ENCODE measurements at regions not wholly inside any gene's neighbourhood (a gene's known extent, or its start where the extent isn't known, plus 50 kb on each side); places are given as distances from the start of the nearest gene placed in this dataset.

- no peak for TF ChIP-seq CTCF (IDR thresholded peaks at IDR 0.05; ENCODE audit: extremely low read depth, insufficient read depth, missing control alignments)
- in situ Hi-C loops (cut with MboI; ENCODE audit: low pct_unique_long_range_greater_than_20kb, low sequenced_read_pairs, unreplicated experiment), result no loop called here
- DNase-seq (ENCODE audit: low spot score), result no peak
Measured at GRCh38 chr4:167645358-167645757, 411.1 kb upstream of the SPOCK3 start.

GRCh38 chr4:167652267-167652666 is 418.0 kb upstream of the SPOCK3 start:
- TF ChIP-seq CTCF (IDR thresholded peaks at IDR 0.05; ENCODE audit: extremely low read depth, insufficient read depth, missing control alignments), result no peak
- in situ Hi-C loops (cut with MboI; ENCODE audit: low pct_unique_long_range_greater_than_20kb, low sequenced_read_pairs, unreplicated experiment), result no loop called here
- no peak for DNase-seq (ENCODE audit: low spot score)

GRCh38 chr4:167688660-167689142 is 403.6 kb upstream of the ANXA10 start:
- DNase-seq (ENCODE audit: low spot score), result no peak
- no peak for TF ChIP-seq CTCF (IDR thresholded peaks at IDR 0.05; ENCODE audit: extremely low read depth, insufficient read depth, missing control alignments)
- in situ Hi-C loops (cut with MboI; ENCODE audit: low pct_unique_long_range_greater_than_20kb, low sequenced_read_pairs, unreplicated experiment), result no loop called here

- DNase-seq (ENCODE audit: low spot score), result no peak
- no peak for TF ChIP-seq CTCF (IDR thresholded peaks at IDR 0.05; ENCODE audit: extremely low read depth, insufficient read depth, missing control alignments)
- in situ Hi-C loops (cut with MboI; ENCODE audit: low pct_unique_long_range_greater_than_20kb, low sequenced_read_pairs, unreplicated experiment), result no loop called here
Measured at GRCh38 chr4:167702391-167702790, 389.9 kb upstream of the ANXA10 start.

GRCh38 chr4:167711517-167711916 is 380.8 kb upstream of the ANXA10 start:
- in situ Hi-C loops (cut with MboI; ENCODE audit: low pct_unique_long_range_greater_than_20kb, low sequenced_read_pairs, unreplicated experiment), result no loop called here
- no peak for TF ChIP-seq CTCF (IDR thresholded peaks at IDR 0.05; ENCODE audit: extremely low read depth, insufficient read depth, missing control alignments)
- DNase-seq (ENCODE audit: low spot score), result no peak

- in situ Hi-C loops (cut with MboI; ENCODE audit: low pct_unique_long_range_greater_than_20kb, low sequenced_read_pairs, unreplicated experiment), result no loop called here
- no peak for DNase-seq (ENCODE audit: low spot score)
- TF ChIP-seq CTCF (IDR thresholded peaks at IDR 0.05; ENCODE audit: extremely low read depth, insufficient read depth, missing control alignments), result no peak
Measured at GRCh38 chr4:167713756-167714155, 378.6 kb upstream of the ANXA10 start.

- TF ChIP-seq CTCF (IDR thresholded peaks at IDR 0.05; ENCODE audit: extremely low read depth, insufficient read depth, missing control alignments), result no peak
- no peak for DNase-seq (ENCODE audit: low spot score)
- in situ Hi-C loops (cut with MboI; ENCODE audit: low pct_unique_long_range_greater_than_20kb, low sequenced_read_pairs, unreplicated experiment), result no loop called here
Measured at GRCh38 chr4:167715176-167715575, 377.2 kb upstream of the ANXA10 start.

All from GM13977 (cell line).